Mammary epithelial cell (primary cell): ENCODE measurements at regions not wholly inside any gene's neighbourhood (a gene's known extent, or its start where the extent isn't known, plus 50 kb on each side); places are given as distances from the start of the nearest gene placed in this dataset.

ENCODE experiments used
- CTCF ChIP-seq, 2 donors: IDR thresholded peaks in 1 of 2; conservative IDR thresholded peaks in 1 of 2; 2 replicates each; pipeline ENCODE4 v1.5.1; 2011 to 2012; ENCODE audit warnings: inconsistent platforms in 2 of 2, low read length in 2 of 2, mild to moderate bottlenecking in 2 of 2, control low read depth in 1 of 2, low read depth in 1 of 2; ENCODE audit not compliant: insufficient read depth in 1 of 2; ENCODE audit errors: extremely low read depth in 1 of 2
- EZH2 ChIP-seq: IDR thresholded peaks from 2 replicates; pipeline ENCODE4 v1.6.1; 2012; ENCODE audit warnings: low read length, inconsistent platforms, borderline replicate concordance

GRCh38 chr12:91516695-91517047 lies 334.1 kb upstream of the DCN start:
- TF ChIP-seq CTCF (conservative IDR thresholded peaks at IDR 0.05 in 1 of 2, IDR thresholded peaks at IDR 0.05 in 1 of 2; ENCODE audit: extremely low read depth in 1 of 2, insufficient read depth in 1 of 2, low read depth in 1 of 2, low read length in 2 of 2) (no peak), EZH2 (no peak)
